ENCODE measurements at regions not wholly inside any gene's neighbourhood (a gene's known extent, or its start where the extent isn't known, plus 50 kb on each side); places are given as distances from the start of the nearest gene placed in this dataset.

GRCh38 chr14:35202195-35202594 lies 79.8 kb downstream of the PRORP start:
- no peak overlapping the region for H3K27ac ChIP-seq (ENCODE audit: low read length)
- peaks cover 4% of the 10 kb centered on the region; the same call in 1 of the 2 replicates for H3K4me1 ChIP-seq (ENCODE audit: low read length)
- TF ChIP-seq EZH2phosphoT487 (IDR thresholded peaks at IDR 0.05; ENCODE audit: low read depth): no peak
- TF ChIP-seq, protein P1, sequence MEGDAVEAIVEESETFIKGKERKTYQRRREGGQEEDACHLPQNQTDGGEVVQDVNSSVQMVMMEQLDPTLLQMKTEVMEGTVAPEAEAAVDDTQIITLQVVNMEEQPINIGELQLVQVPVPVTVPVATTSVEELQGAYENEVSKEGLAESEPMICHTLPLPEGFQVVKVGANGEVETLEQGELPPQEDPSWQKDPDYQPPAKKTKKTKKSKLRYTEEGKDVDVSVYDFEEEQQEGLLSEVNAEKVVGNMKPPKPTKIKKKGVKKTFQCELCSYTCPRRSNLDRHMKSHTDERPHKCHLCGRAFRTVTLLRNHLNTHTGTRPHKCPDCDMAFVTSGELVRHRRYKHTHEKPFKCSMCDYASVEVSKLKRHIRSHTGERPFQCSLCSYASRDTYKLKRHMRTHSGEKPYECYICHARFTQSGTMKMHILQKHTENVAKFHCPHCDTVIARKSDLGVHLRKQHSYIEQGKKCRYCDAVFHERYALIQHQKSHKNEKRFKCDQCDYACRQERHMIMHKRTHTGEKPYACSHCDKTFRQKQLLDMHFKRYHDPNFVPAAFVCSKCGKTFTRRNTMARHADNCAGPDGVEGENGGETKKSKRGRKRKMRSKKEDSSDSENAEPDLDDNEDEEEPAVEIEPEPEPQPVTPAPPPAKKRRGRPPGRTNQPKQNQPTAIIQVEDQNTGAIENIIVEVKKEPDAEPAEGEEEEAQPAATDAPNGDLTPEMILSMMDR (IDR thresholded peaks at IDR 0.05; ENCODE audit: low read depth, low read length): no peak

GRCh38 chr14:35205737-35206136 lies 83.4 kb downstream of the PRORP start:
- Histone ChIP-seq H3K36me3 (replicated peaks; ENCODE audit: low read depth, low read length) (no peaks in the 10 kb centered on the region), H3K4me1 (ENCODE audit: low read length) (peaks cover 4% of the 10 kb centered on the region; the same call in 1 of the 2 replicates), H3K79me2 (ENCODE audit: low read length) (no peaks in the 10 kb centered on the region), H3K4me2 (ENCODE audit: low read length) (no peak overlapping the region), H3K27me3 (ENCODE audit: low read depth, low read length) (no peaks in the 10 kb centered on the region), H3K9ac (ENCODE audit: low read length) (no peak overlapping the region), H4K20me1 (ENCODE audit: insufficient read depth, low read length) (no peaks in the 10 kb centered on the region), H3K4me3 (ENCODE audit: low read length) (no peak overlapping the region), H3K27ac (ENCODE audit: low read length) (no peak overlapping the region), H3K9me3 (ENCODE audit: insufficient read depth, low read length) (no peaks in the 10 kb centered on the region), H2AFZ (ENCODE audit: low read depth, low read length) (no peak overlapping the region)
- no peak for TF ChIP-seq EZH2phosphoT487 (IDR thresholded peaks at IDR 0.05; ENCODE audit: low read depth)
- TF ChIP-seq, protein P1 (IDR thresholded peaks at IDR 0.05; ENCODE audit: low read depth, low read length): no peak

More at GRCh38 chr14:35202195-35202594, 79.8 kb downstream of the PRORP start:
- no peaks in the 10 kb centered on the region for H3K27me3 ChIP-seq (ENCODE audit: low read depth, low read length)
- no peak overlapping the region for H3K4me2 ChIP-seq (ENCODE audit: low read length)
- H3K9ac ChIP-seq (ENCODE audit: low read length): no peak overlapping the region
- no peaks in the 10 kb centered on the region for H3K79me2 ChIP-seq (ENCODE audit: low read length)
- H3K4me3 ChIP-seq (ENCODE audit: low read length): no peak overlapping the region
- H4K20me1 ChIP-seq (ENCODE audit: insufficient read depth, low read length): no peaks in the 10 kb centered on the region
- no peak overlapping the region for H2AFZ ChIP-seq (ENCODE audit: low read depth, low read length)
- H3K9me3 ChIP-seq (ENCODE audit: insufficient read depth, low read length): no peaks in the 10 kb centered on the region
- H3K36me3 ChIP-seq (replicated peaks; ENCODE audit: low read depth, low read length): no peaks in the 10 kb centered on the region

GRCh38 chr14:35211067-35211466 lies 81.1 kb upstream of the PSMA6 start:
- Histone ChIP-seq H3K27ac (ENCODE audit: low read length) (no peak overlapping the region), H3K27me3 (ENCODE audit: low read depth, low read length) (no peaks in the 10 kb centered on the region), H3K9ac (ENCODE audit: low read length) (no peak overlapping the region), H3K9me3 (ENCODE audit: insufficient read depth, low read length) (no peaks in the 10 kb centered on the region), H3K4me3 (ENCODE audit: low read length) (no peak overlapping the region), H3K4me2 (ENCODE audit: low read length) (no peak overlapping the region), H3K4me1 (ENCODE audit: low read length) (no peaks in the 10 kb centered on the region), H3K79me2 (ENCODE audit: low read length) (no peaks in the 10 kb centered on the region), H3K36me3 (replicated peaks; ENCODE audit: low read depth, low read length) (no peaks in the 10 kb centered on the region), H2AFZ (ENCODE audit: low read depth, low read length) (no peak overlapping the region), H4K20me1 (ENCODE audit: insufficient read depth, low read length) (no peaks in the 10 kb centered on the region)
- TF ChIP-seq, protein P1 (IDR thresholded peaks at IDR 0.05; ENCODE audit: low read depth, low read length): no peak
- TF ChIP-seq EZH2phosphoT487 (IDR thresholded peaks at IDR 0.05; ENCODE audit: low read depth): no peak

DNA sequence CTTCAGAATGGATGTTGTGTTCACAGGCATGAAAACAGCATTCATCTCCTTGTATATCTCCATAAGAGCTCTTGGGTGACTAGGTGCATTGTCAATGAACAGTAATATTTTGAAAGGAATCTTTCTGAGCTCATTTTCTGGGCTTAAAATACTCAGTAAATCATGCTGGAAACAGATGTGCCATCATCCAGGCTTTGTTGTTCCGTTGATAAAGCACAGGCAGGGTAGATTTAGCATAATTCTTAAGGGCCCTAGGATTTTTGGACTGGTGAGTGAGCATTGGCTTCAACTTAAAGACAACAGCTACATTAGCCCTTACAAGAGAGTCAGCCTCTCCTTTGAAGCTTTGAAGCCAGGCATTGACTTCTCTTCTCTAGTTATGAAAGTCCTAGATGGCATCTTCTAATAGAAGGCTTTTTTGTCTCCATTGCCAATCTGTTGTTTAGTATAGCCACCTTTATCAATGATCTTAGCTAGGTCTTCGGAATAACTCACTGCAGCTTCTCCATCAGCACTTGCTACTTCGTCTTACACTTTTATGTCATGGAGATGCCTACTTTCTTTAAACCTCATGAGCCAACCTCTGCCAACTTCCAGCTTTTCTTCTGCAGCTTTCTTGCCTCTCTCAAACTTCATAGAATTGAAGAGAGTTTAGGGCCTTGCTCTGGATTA lies 79.6 kb upstream of the PSMA6 start:
- H3K4me3 ChIP-seq (ENCODE audit: low read length): no peak overlapping the region
- H3K4me1 ChIP-seq (ENCODE audit: low read length): no peaks in the 10 kb centered on the region
- no peaks in the 10 kb centered on the region for H3K79me2 ChIP-seq (ENCODE audit: low read length)
- H4K20me1 ChIP-seq (ENCODE audit: insufficient read depth, low read length): no peaks in the 10 kb centered on the region
- no peaks in the 10 kb centered on the region for H3K9me3 ChIP-seq (ENCODE audit: insufficient read depth, low read length)
- H2AFZ ChIP-seq (ENCODE audit: low read depth, low read length): no peak overlapping the region
- H3K27me3 ChIP-seq (ENCODE audit: low read depth, low read length): no peaks in the 10 kb centered on the region
- H3K9ac ChIP-seq (ENCODE audit: low read length): no peak overlapping the region
- H3K27ac ChIP-seq (ENCODE audit: low read length): no peak overlapping the region
- H3K4me2 ChIP-seq (ENCODE audit: low read length): no peak overlapping the region
- H3K36me3 ChIP-seq (replicated peaks; ENCODE audit: low read depth, low read length): no peaks in the 10 kb centered on the region
- TF ChIP-seq, protein P1 (IDR thresholded peaks at IDR 0.05; ENCODE audit: low read depth, low read length): no peak
- TF ChIP-seq EZH2phosphoT487 (IDR thresholded peaks at IDR 0.05; ENCODE audit: low read depth): no peak

All from OCI-LY3 (cell line).